WERI-Rb-1 (cell line): ENCODE measurements at regions not wholly inside any gene's neighbourhood (a gene's known extent, or its start where the extent isn't known, plus 50 kb on each side); places are given as distances from the start of the nearest gene placed in this dataset.

ENCODE experiments used
- DNase-seq: peaks from one replicate; pipeline ENCODE4 v3.0.0-alpha.2; 2020
- H3K27ac ChIP-seq: fragments of 250-450 bp; sonication (Bioruptor Pico); 2 replicates; pipeline ENCODE4 v1.5.1; 2020; ENCODE audit warnings: mild to moderate bottlenecking, moderate library complexity
- H3K27me3 ChIP-seq: fragments of 250-450 bp; sonication (Bioruptor Pico); 2 replicates; pipeline ENCODE4 v1.5.1; 2021; ENCODE audit warnings: mild to moderate bottlenecking, low read depth, moderate library complexity; ENCODE audit not compliant: insufficient read depth, severe bottlenecking
- H3K36me3 ChIP-seq: fragments of 250-450 bp; sonication (Bioruptor Pico); 2 replicates; pipeline ENCODE4 v1.5.1; 2020; ENCODE audit warnings: mild to moderate bottlenecking, moderate library complexity
- H3K4me3 ChIP-seq: 2 replicates; pipeline ENCODE4 v1.5.1; 2011; ENCODE audit warnings: low read depth, mild to moderate bottlenecking, control low read depth, low read length
- H3K9me3 ChIP-seq: fragments of 250-450 bp; sonication (Bioruptor Pico); 2 replicates; pipeline ENCODE4 v1.5.1; 2021; ENCODE audit warnings: mild to moderate bottlenecking, moderate library complexity; ENCODE audit not compliant: severe bottlenecking
- TF ChIP-seq, protein P1 (sequence below): IDR thresholded peaks from 2 replicates; pipeline ENCODE4 v1.5.1; 2011; ENCODE audit warnings: low read depth, mild to moderate bottlenecking, control low read depth, inconsistent platforms, low read length

- no peak for DNase-seq
- Histone ChIP-seq H3K27me3 (no peaks in the 10 kb centered on the region), H3K9me3 (no peaks in the 10 kb centered on the region), H3K36me3 (no peaks in the 10 kb centered on the region), H3K4me3 (no peak overlapping the region), H3K27ac (no peak overlapping the region)
- TF ChIP-seq, protein P1, sequence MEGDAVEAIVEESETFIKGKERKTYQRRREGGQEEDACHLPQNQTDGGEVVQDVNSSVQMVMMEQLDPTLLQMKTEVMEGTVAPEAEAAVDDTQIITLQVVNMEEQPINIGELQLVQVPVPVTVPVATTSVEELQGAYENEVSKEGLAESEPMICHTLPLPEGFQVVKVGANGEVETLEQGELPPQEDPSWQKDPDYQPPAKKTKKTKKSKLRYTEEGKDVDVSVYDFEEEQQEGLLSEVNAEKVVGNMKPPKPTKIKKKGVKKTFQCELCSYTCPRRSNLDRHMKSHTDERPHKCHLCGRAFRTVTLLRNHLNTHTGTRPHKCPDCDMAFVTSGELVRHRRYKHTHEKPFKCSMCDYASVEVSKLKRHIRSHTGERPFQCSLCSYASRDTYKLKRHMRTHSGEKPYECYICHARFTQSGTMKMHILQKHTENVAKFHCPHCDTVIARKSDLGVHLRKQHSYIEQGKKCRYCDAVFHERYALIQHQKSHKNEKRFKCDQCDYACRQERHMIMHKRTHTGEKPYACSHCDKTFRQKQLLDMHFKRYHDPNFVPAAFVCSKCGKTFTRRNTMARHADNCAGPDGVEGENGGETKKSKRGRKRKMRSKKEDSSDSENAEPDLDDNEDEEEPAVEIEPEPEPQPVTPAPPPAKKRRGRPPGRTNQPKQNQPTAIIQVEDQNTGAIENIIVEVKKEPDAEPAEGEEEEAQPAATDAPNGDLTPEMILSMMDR: no peak
Measured at GRCh38 chrX:45747905-45748304, 547.2 kb upstream of the DIPK2B start.

DNA sequence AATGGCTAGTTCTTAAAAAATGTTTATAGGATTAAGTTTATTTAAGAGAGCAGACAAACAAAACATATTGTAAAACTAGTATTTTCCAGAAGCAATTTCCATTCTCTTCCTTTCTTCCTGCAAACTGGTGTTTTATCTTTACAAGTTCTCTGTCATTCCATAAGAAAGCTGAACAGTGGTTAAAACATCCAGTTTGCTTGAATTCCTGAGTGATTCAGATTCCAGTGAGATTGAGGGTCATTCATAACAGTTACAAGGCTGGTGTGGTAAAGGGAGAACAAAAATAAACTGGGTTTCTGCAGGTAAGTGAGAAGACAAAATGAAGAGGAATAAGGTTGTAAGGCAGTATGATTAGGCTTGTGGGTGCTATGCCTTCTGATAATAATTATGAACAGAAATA lies 544.8 kb upstream of the DIPK2B start:
- Histone ChIP-seq H3K27ac (no peak overlapping the region), H3K9me3 (no peaks in the 10 kb centered on the region), H3K4me3 (no peak overlapping the region), H3K27me3 (no peaks in the 10 kb centered on the region), H3K36me3 (no peaks in the 10 kb centered on the region)
- DNase-seq: no peak
- TF ChIP-seq, protein P1: no peak

- no peaks in the 10 kb centered on the region for H3K36me3 ChIP-seq
- no peak overlapping the region for H3K27ac ChIP-seq
- TF ChIP-seq, protein P1: no peak
- H3K9me3 ChIP-seq: no peaks in the 10 kb centered on the region
- H3K4me3 ChIP-seq: no peak overlapping the region
- no peak for DNase-seq
- H3K27me3 ChIP-seq: no peaks in the 10 kb centered on the region
Measured at GRCh38 chrX:45743906-45744625, 543.4 kb upstream of the DIPK2B start.

DNA sequence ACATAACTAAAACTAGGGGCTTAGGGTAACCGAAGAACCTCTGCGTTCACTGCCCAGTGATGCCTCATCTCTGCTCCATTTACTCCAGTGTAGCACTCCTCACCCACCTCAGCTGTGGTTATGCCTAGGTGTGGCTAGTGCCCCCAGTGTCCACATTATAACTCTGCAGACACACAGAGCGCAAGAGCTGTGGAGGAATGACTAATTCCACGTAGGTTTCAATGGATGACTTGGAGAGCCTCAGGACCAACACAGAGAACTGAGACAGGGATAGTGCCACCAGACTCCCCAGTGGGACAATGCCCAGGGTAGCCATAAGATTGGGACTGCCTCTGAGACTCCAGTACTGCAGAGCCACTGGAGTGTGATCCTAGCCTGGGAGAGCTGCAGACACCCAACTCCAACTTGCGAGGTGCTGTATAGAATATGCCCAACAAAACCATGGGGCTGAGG lies 542.4 kb upstream of the DIPK2B start:
- Histone ChIP-seq H3K36me3 (no peaks in the 10 kb centered on the region), H3K9me3 (no peaks in the 10 kb centered on the region), H3K4me3 (no peak overlapping the region), H3K27me3 (no peaks in the 10 kb centered on the region), H3K27ac (no peak overlapping the region)
- TF ChIP-seq, protein P1: peak; percentile 29
- peak; percentile 6 for DNase-seq

- no peaks in the 10 kb centered on the region for H3K27me3 ChIP-seq
- DNase-seq: no peak
- no peak overlapping the region for H3K27ac ChIP-seq
- no peaks in the 10 kb centered on the region for H3K9me3 ChIP-seq
- no peak overlapping the region for H3K4me3 ChIP-seq
- TF ChIP-seq, protein P1: no peak
- H3K36me3 ChIP-seq: no peaks in the 10 kb centered on the region
Measured at GRCh38 chrX:45740291-45740690, 539.6 kb upstream of the DIPK2B start.

DNA sequence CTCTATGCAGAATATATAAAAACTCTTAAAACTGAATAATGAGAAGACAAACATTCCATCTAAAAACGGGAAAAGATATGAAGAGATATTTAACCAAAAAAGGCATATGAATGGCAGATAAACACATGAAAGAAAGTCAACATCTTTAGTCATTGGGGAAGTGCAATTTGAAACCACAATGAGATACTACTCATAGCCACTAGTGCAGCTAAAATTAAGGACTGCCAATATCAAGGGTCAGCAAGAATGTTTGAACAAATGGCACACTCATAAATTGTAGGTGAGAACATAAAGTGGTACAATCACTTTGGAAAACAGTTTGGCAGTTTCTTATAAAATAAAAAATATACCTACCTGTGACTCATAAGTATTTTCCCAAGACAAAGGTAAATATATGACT lies 534.9 kb upstream of the DIPK2B start:
- Histone ChIP-seq H3K36me3 (no peaks in the 10 kb centered on the region), H3K9me3 (no peaks in the 10 kb centered on the region), H3K27me3 (peaks cover 12% of the 10 kb centered on the region), H3K27ac (no peak overlapping the region), H3K4me3 (no peak overlapping the region)
- DNase-seq: no peak
- TF ChIP-seq, protein P1: no peak
